ENCODE measurements at regions not wholly inside any gene's neighbourhood (a gene's known extent, or its start where the extent isn't known, plus 50 kb on each side); places are given as distances from the start of the nearest gene placed in this dataset.
"Not testable (repeated sequence)": the region's sequence is repeated elsewhere in the genome, so short reads cannot be mapped to it uniquely, and the experiment has no call there.

DNA sequence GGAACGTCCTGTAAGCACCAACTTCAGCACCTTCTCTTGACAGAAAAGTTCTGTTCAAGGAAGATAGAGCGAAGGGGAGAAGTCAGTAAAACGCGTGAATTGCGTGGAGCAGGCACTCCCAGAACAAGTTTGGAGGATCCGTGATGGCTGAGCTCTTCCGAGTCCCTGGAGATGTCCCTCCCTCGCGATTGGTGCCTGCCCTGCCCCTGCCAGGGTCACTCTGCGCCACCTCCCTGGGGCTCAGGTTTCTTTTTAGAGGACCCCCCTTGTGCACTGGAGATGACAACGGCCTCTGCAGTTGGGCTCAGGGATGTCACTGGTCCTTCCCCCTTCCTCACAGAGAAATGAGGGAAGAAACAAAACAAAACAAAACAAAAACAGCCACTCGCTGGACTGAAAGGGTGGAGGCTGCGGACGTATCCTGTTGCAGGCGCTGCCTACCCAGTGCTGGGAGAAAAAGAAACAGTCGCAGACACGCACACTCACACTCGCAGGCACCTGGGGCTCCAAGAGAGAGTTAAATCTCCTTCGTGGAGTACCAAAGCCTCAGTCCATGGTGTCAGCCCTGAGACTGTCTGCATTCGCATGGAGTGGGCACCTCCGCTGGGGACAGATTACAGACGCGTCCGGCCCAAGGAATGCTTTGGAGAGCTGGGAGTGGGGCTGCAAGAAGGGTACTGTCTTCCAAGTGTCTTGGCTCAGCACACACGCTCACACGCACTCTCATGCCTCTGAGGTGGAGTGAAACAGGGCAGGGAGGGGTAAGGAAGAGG lies 512.7 kb downstream of the SLCO4C1 start:
- DNase-seq (ENCODE audit: low read depth, low spot score) = no peak
- no peak for TF ChIP-seq YY1 (IDR thresholded peaks at IDR 0.05; ENCODE audit: insufficient read depth, insufficient read length)
- TF ChIP-seq ZNF274 (IDR thresholded peaks at IDR 0.05; ENCODE audit: low read depth, low read length) = no peak
- no peak for TF ChIP-seq SUZ12 (IDR thresholded peaks at IDR 0.05; ENCODE audit: extremely low read depth, insufficient read depth, insufficient read length)
- Histone ChIP-seq H3K4me1 (ENCODE audit: insufficient read depth, insufficient read length) (no peaks in the 10 kb centered on the region), H3K4me3 (ENCODE audit: insufficient read length, low read depth) (no peak overlapping the region), H3K9ac (ENCODE audit: insufficient read length, low read depth) (no peak overlapping the region), H3K36me3 (ENCODE audit: insufficient read depth, insufficient read length, low read length) (no peaks in the 10 kb centered on the region), H3K27me3 (ENCODE audit: insufficient read depth, insufficient read length) (no peaks in the 10 kb centered on the region), H3K9me3 (ENCODE audit: insufficient read depth, low read length) (no peaks in the 10 kb centered on the region)

GRCh38 chr5:101782352-101783103 lies 513.6 kb downstream of the SLCO4C1 start:
- TF ChIP-seq ZNF274 (IDR thresholded peaks at IDR 0.05; ENCODE audit: low read depth, low read length) = no peak
- TF ChIP-seq SUZ12 (IDR thresholded peaks at IDR 0.05; ENCODE audit: extremely low read depth, insufficient read depth, insufficient read length) = no peak
- TF ChIP-seq YY1 (IDR thresholded peaks at IDR 0.05; ENCODE audit: insufficient read depth, insufficient read length) = no peak
- Histone ChIP-seq H3K4me3 (ENCODE audit: insufficient read length, low read depth) (no peak overlapping the region), H3K9me3 (ENCODE audit: insufficient read depth, low read length) (no peaks in the 10 kb centered on the region), H3K36me3 (ENCODE audit: insufficient read depth, insufficient read length, low read length) (no peaks in the 10 kb centered on the region), H3K9ac (ENCODE audit: insufficient read length, low read depth) (no peak overlapping the region), H3K4me1 (ENCODE audit: insufficient read depth, insufficient read length) (no peaks in the 10 kb centered on the region), H3K27me3 (ENCODE audit: insufficient read depth, insufficient read length) (no peaks in the 10 kb centered on the region)
- DNase-seq (ENCODE audit: low read depth, low spot score) = no peak

GRCh38 chr5:101751105-101751504 lies 545.0 kb downstream of the SLCO4C1 start:
- Histone ChIP-seq H3K4me3 (ENCODE audit: insufficient read length, low read depth) (no peak overlapping the region), H3K9me3 (ENCODE audit: insufficient read depth, low read length) (no peaks in the 10 kb centered on the region), H3K9ac (ENCODE audit: insufficient read length, low read depth) (no peak overlapping the region), H3K27me3 (ENCODE audit: insufficient read depth, insufficient read length) (no peaks in the 10 kb centered on the region), H3K36me3 (ENCODE audit: insufficient read depth, insufficient read length, low read length) (no peaks in the 10 kb centered on the region), H3K4me1 (ENCODE audit: insufficient read depth, insufficient read length) (no peaks in the 10 kb centered on the region)
- DNase-seq (ENCODE audit: low read depth, low spot score) = no peak
- TF ChIP-seq SUZ12 (IDR thresholded peaks at IDR 0.05; ENCODE audit: extremely low read depth, insufficient read depth, insufficient read length) (no peak), ZNF274 (IDR thresholded peaks at IDR 0.05; ENCODE audit: low read depth, low read length) (no peak), YY1 (IDR thresholded peaks at IDR 0.05; ENCODE audit: insufficient read depth, insufficient read length) (no peak)

DNA sequence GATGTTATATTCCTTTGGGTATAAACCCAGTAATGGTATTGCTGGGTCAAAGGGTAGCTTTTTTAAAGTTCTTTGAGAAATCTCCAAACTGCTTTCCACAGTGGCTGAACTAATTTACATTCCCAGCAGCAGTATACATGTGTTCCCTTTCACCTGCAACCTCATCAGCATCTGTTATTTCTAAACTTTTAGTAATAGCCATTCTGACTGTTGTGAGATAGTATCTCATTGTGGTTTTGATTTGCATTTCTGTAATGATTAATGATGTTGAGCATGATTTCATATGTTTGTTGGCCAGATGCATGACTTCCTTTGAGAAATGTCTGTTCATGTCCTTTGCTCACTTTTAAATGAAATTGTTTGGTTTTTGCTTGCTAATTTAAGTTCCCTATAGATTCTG lies 553.1 kb downstream of the SLCO4C1 start:
- H3K4me1 ChIP-seq (ENCODE audit: insufficient read depth, insufficient read length) = not testable (repeated sequence)

DNA sequence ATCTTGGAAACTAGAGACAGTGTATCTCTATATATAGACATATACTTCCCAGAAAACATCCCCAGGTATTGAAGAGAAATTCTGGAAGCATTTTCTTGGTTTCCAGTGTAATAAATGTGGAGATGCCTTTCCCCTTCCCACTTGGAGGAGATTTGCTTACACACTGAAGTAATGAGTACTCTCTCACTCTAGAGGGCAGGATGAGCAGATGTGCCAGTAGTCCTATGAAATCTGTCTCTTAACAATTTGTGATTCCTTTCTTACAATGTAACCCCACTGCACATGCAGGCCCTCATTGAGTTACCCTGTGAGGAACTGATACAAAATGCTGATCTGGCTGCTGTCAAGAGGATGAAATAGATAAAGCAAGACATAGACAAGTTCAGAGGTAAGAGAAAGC lies 567.2 kb downstream of the SLCO4C1 start:
- H3K9ac ChIP-seq (ENCODE audit: insufficient read length, low read depth) = no peak overlapping the region
- DNase-seq (ENCODE audit: low read depth, low spot score) = peak; percentile 3
- H3K27me3 ChIP-seq (ENCODE audit: insufficient read depth, insufficient read length) = no peaks in the 10 kb centered on the region
- TF ChIP-seq ZNF274 (IDR thresholded peaks at IDR 0.05; ENCODE audit: low read depth, low read length) = no peak
- no peak for TF ChIP-seq YY1 (IDR thresholded peaks at IDR 0.05; ENCODE audit: insufficient read depth, insufficient read length)
- no peak for TF ChIP-seq SUZ12 (IDR thresholded peaks at IDR 0.05; ENCODE audit: extremely low read depth, insufficient read depth, insufficient read length)
- H3K4me1 ChIP-seq (ENCODE audit: insufficient read depth, insufficient read length) = no peaks in the 10 kb centered on the region
- no peak overlapping the region for H3K4me3 ChIP-seq (ENCODE audit: insufficient read length, low read depth)
- H3K9me3 ChIP-seq (ENCODE audit: insufficient read depth, low read length) = no peaks in the 10 kb centered on the region
- no peaks in the 10 kb centered on the region for H3K36me3 ChIP-seq (ENCODE audit: insufficient read depth, insufficient read length, low read length)

More for the DNA sequence above, 553.1 kb downstream of the SLCO4C1 start:
- H3K9ac ChIP-seq (ENCODE audit: insufficient read length, low read depth); H3K9me3 ChIP-seq (ENCODE audit: insufficient read depth, low read length); DNase-seq (ENCODE audit: low read depth, low spot score); H3K36me3 ChIP-seq (ENCODE audit: insufficient read depth, insufficient read length, low read length); H3K27me3 ChIP-seq (ENCODE audit: insufficient read depth, insufficient read length); H3K4me3 ChIP-seq (ENCODE audit: insufficient read length, low read depth): not testable (repeated sequence)

DNA sequence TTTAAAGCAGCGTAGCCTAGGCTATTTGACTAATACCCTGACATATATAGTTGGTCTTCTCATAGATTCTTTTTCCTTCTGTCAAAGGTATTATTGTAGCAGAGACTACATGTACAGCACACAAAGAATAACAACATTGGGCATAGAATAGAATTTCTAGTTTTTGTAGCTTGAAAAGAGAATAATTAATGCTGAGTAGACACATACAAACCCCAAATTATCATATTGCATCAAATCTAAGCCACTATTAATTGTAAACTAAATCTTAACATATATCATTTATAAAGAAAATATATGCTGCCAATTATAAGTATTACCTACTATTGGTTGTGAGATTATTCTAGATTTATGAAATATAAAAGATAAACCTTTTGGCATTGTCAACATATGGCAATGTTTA lies 574.5 kb downstream of the SLCO4C1 start:
- H3K9me3 ChIP-seq (ENCODE audit: insufficient read depth, low read length) = no peaks in the 10 kb centered on the region
- no peak overlapping the region for H3K4me3 ChIP-seq (ENCODE audit: insufficient read length, low read depth)
- H3K9ac ChIP-seq (ENCODE audit: insufficient read length, low read depth) = no peak overlapping the region
- no peaks in the 10 kb centered on the region for H3K4me1 ChIP-seq (ENCODE audit: insufficient read depth, insufficient read length)
- no peak for DNase-seq (ENCODE audit: low read depth, low spot score)
- TF ChIP-seq ZNF274 (IDR thresholded peaks at IDR 0.05; ENCODE audit: low read depth, low read length) (no peak), YY1 (IDR thresholded peaks at IDR 0.05; ENCODE audit: insufficient read depth, insufficient read length) (no peak), SUZ12 (IDR thresholded peaks at IDR 0.05; ENCODE audit: extremely low read depth, insufficient read depth, insufficient read length) (no peak)
- no peaks in the 10 kb centered on the region for H3K36me3 ChIP-seq (ENCODE audit: insufficient read depth, insufficient read length, low read length)
- no peaks in the 10 kb centered on the region for H3K27me3 ChIP-seq (ENCODE audit: insufficient read depth, insufficient read length)

GRCh38 chr5:101720033-101720432 lies 576.1 kb downstream of the SLCO4C1 start:
- no peak for DNase-seq (ENCODE audit: low read depth, low spot score)
- no peaks in the 10 kb centered on the region for H3K27me3 ChIP-seq (ENCODE audit: insufficient read depth, insufficient read length)
- no peak overlapping the region for H3K9ac ChIP-seq (ENCODE audit: insufficient read length, low read depth)
- TF ChIP-seq YY1 (IDR thresholded peaks at IDR 0.05; ENCODE audit: insufficient read depth, insufficient read length) (no peak), SUZ12 (IDR thresholded peaks at IDR 0.05; ENCODE audit: extremely low read depth, insufficient read depth, insufficient read length) (no peak), ZNF274 (IDR thresholded peaks at IDR 0.05; ENCODE audit: low read depth, low read length) (no peak)
- no peaks in the 10 kb centered on the region for H3K4me1 ChIP-seq (ENCODE audit: insufficient read depth, insufficient read length)
- H3K4me3 ChIP-seq (ENCODE audit: insufficient read length, low read depth) = no peak overlapping the region
- no peaks in the 10 kb centered on the region for H3K36me3 ChIP-seq (ENCODE audit: insufficient read depth, insufficient read length, low read length)
- no peaks in the 10 kb centered on the region for H3K9me3 ChIP-seq (ENCODE audit: insufficient read depth, low read length)
